HCT116 (cell line): ENCODE measurements at regions not wholly inside any gene's neighbourhood (a gene's known extent, or its start where the extent isn't known, plus 50 kb on each side); places are given as distances from the start of the nearest gene placed in this dataset.

ENCODE experiments used
- ATAC-seq: fragments of 200-7000 bp; cut with Tn5 transposase; 2 replicates; pipeline ENCODE4 v1.9.1; 2020; ENCODE audit warnings: mild to moderate bottlenecking, moderate library complexity
- BruUV-seq: library from RNA; stranded (reverse); fragments of 400-500 nt; replicated peaks from 2 replicates; lab custom pipeline; 2021; lab: Mats Ljungman, UMichigan
- CTCF ChIA-PET: fragments of 300-600 bp; sonication (Branson Sonifier 250); formaldehyde crosslinking; loops from one replicate; lab custom pipeline; 2021; ENCODE audit warnings: antibody characterized with exemption; lab: Charles Lee
- POLR2A ChIA-PET: fragments of 300-600, 350-600 bp; sonication (Branson Sonifier 250); formaldehyde crosslinking; loops from one replicate; lab custom pipeline; 2021; ENCODE audit warnings: antibody characterized with exemption; lab: Charles Lee
- RAD21 ChIA-PET, 2 experiments: fragments of 300-600 bp; sonication (Branson Sonifier 250); formaldehyde crosslinking; loops; one replicate each; lab custom pipeline; 2023; ENCODE audit warnings: low total read pairs in 2 of 2; ENCODE audit not compliant: uncharacterized antibody in 2 of 2, unreplicated experiment in 2 of 2, low non-redundant PET in 1 of 2; lab: Charles Lee
- DNase-seq: peaks from one replicate; pipeline ENCODE4 v3.0.0-alpha.2; 2010; ENCODE audit warnings: low read depth, low spot score
- H2AFZ ChIP-seq: fragments of 200-600 bp; shearing (Covaris generic), sonication (generic); 2 replicates; pipeline ENCODE4 v1.6.1; 2017; ENCODE audit warnings: low read depth, mixed run types, mixed read lengths, antibody characterized with exemption, low read length; ENCODE audit not compliant: poor library complexity, severe bottlenecking
- H3K27ac ChIP-seq: 2 replicates; pipeline ENCODE4 v1.5.1; 2012; ENCODE audit warnings: low read depth, low read length
- H3K27me3 ChIP-seq: fragments of 200-600 bp; sonication (generic); 2 replicates; pipeline ENCODE4 v1.6.1; 2016; ENCODE audit warnings: mixed run types, low read length, mixed read lengths; ENCODE audit not compliant: insufficient read depth
- H3K36me3 ChIP-seq, 2 experiments: fragments of 200-500 bp in 1 of 2; fragments of 200-600 bp in 1 of 2; sonication (Bioruptor generic) in 1 of 2; sonication (generic) in 1 of 2; 2 replicates each; pipeline versions ENCODE4 v1.5.1 to v1.6.1; 2014 to 2016; ENCODE audit warnings: low read length in 2 of 2, inconsistent platforms in 1 of 2, mixed read lengths in 1 of 2, mixed run types in 1 of 2; ENCODE audit not compliant: insufficient read depth in 2 of 2, control insufficient read depth in 1 of 2
- H3K4me1 ChIP-seq, 2 experiments: fragments of 200-600 bp in 1 of 2; sonication (generic) in 1 of 2; 2 replicates each; pipeline versions ENCODE4 v1.5.1 to v1.6.1; 2012 to 2017; ENCODE audit warnings: low read length in 2 of 2, inconsistent platforms in 1 of 2, mild to moderate bottlenecking in 1 of 2, mixed read lengths in 1 of 2, mixed run types in 1 of 2, moderate library complexity in 1 of 2; ENCODE audit not compliant: insufficient read depth in 2 of 2, control insufficient read depth in 1 of 2
- H3K4me2 ChIP-seq: fragments of 200-600 bp; sonication (generic); 2 replicates; pipeline ENCODE4 v1.6.1; 2017; ENCODE audit warnings: mixed run types, low read length, mixed read lengths
- H3K4me3 ChIP-seq, 2 experiments: fragments of 200-600 bp in 1 of 2; sonication (generic) in 1 of 2; replicated peaks in 1 of 2; 2 replicates each; pipeline ENCODE4 v1.5.1; 2011 to 2016; ENCODE audit warnings: low read length in 2 of 2, control low read depth in 1 of 2, low read depth in 1 of 2, mild to moderate bottlenecking in 1 of 2, mixed read lengths in 1 of 2, mixed run types in 1 of 2
- H3K79me2 ChIP-seq: fragments of 200-600 bp; sonication (generic); 2 replicates; pipeline ENCODE4 v1.6.1; 2017; ENCODE audit warnings: mild to moderate bottlenecking, mixed run types, low read length, moderate library complexity, mixed read lengths; ENCODE audit not compliant: insufficient read depth
- H3K9ac ChIP-seq: fragments of 200-600 bp; sonication (generic); 2 replicates; pipeline ENCODE4 v1.6.1; 2016; ENCODE audit warnings: low read length, mixed read lengths
- H3K9me2 ChIP-seq: fragments of 200-600 bp; sonication (generic), shearing (Covaris generic); 2 replicates; pipeline ENCODE4 v1.6.1; 2017; ENCODE audit warnings: mixed run types, mild to moderate bottlenecking, moderate library complexity; ENCODE audit not compliant: insufficient read depth
- H3K9me3 ChIP-seq, 2 experiments: fragments of 200-500 bp in 1 of 2; fragments of 200-600 bp in 1 of 2; sonication (Bioruptor generic) in 1 of 2; sonication (generic) in 1 of 2; 2 replicates each; pipeline ENCODE4 v1.6.1; 2014 to 2017; ENCODE audit warnings: low read length in 2 of 2, mixed read lengths in 2 of 2, inconsistent platforms in 1 of 2, low read depth in 1 of 2, mild to moderate bottlenecking in 1 of 2, mixed run types in 1 of 2, moderate library complexity in 1 of 2; ENCODE audit not compliant: control insufficient read depth in 1 of 2, insufficient read depth in 1 of 2
- H4K20me1 ChIP-seq: fragments of 200-600 bp; sonication (generic), shearing (Covaris generic); 2 replicates; pipeline ENCODE4 v1.6.1; 2017; ENCODE audit warnings: mixed run types, mild to moderate bottlenecking, moderate library complexity; ENCODE audit not compliant: insufficient read depth
- ATF3 ChIP-seq: IDR thresholded peaks from 2 replicates; pipeline ENCODE4 v1.6.1; 2012
- ELF1 ChIP-seq: IDR thresholded peaks from 2 replicates; pipeline ENCODE4 v1.6.1; 2012; ENCODE audit warnings: low read depth, borderline replicate concordance
- EZH2 ChIP-seq: fragments of 200-600 bp; sonication (generic); IDR thresholded peaks from 2 replicates; pipeline ENCODE4 v1.6.1; 2017; ENCODE audit warnings: antibody characterized with exemption, mixed run types
- EZH2phosphoT487 ChIP-seq: fragments of 200-600 bp; IDR thresholded peaks from 2 replicates; pipeline ENCODE4 v1.6.1; 2018; ENCODE audit warnings: antibody characterized with exemption, borderline replicate concordance
- JUND ChIP-seq: IDR thresholded peaks from 2 replicates; pipeline ENCODE4 v1.6.1; 2012
- POLR2A ChIP-seq: IDR thresholded peaks from 2 replicates; pipeline ENCODE4 v1.7.0; 2011; ENCODE audit warnings: borderline replicate concordance; ENCODE audit not compliant: insufficient read depth, insufficient read length; ENCODE audit errors: extremely low read depth
- SIN3A ChIP-seq: IDR thresholded peaks from 2 replicates; pipeline ENCODE4 v1.6.1; 2012; ENCODE audit warnings: low read depth
- SRF ChIP-seq: IDR thresholded peaks from 2 replicates; pipeline ENCODE4 v1.6.1; 2012; ENCODE audit warnings: low read depth
- TCF7L2 ChIP-seq: IDR thresholded peaks from 2 replicates; pipeline ENCODE4 v1.7.0; 2011; ENCODE audit warnings: borderline replicate concordance, inconsistent platforms; ENCODE audit not compliant: insufficient read depth, insufficient read length; ENCODE audit errors: extremely low read depth
- ZNF274 ChIP-seq: fragments of 200-500 bp; sonication (Bioruptor generic); IDR thresholded peaks from 2 replicates; pipeline ENCODE4 v1.6.1; 2014; ENCODE audit warnings: mild to moderate bottlenecking, low read depth, low read length, inconsistent platforms
- intact Hi-C: fragments of 100-400 bp; cut with micrococcal nuclease; formaldehyde crosslinking; loops from 2 replicates; pipeline ENCODE4 v1.10.0; 2022

GRCh38 chr18:67964462-67964861 is 447.9 kb upstream of the DSEL start (continued):
- TF ChIP-seq ZNF274 (no peak), JUND (no peak), POLR2A (no peak), TCF7L2 (no peak), EZH2phosphoT487 (no peak), EZH2 (no peak)

GRCh38 chr18:67961701-67962440 is 445.4 kb upstream of the DSEL start:
- no peaks in the 10 kb centered on the region for H3K36me3 ChIP-seq
- CTCF ChIA-PET = no interaction called here
- POLR2A ChIA-PET = no interaction called here
- H3K4me2 ChIP-seq = no peak overlapping the region
- DNase-seq = no peak
- H3K79me2 ChIP-seq = no peaks in the 10 kb centered on the region
- BruUV-seq = no TSS peak
- no peak for TF ChIP-seq ELF1
- no peak for TF ChIP-seq SRF
- no peak for TF ChIP-seq SIN3A
- TF ChIP-seq ZNF274 = no peak
- no peak for TF ChIP-seq JUND
- no peak for TF ChIP-seq ATF3
- no peak for TF ChIP-seq POLR2A
- TF ChIP-seq, all 23 proteins: peak for 0
- H3K27me3 ChIP-seq = no peaks in the 10 kb centered on the region
- no peak overlapping the region for H2AFZ ChIP-seq
- ATAC-seq = no peak
- H3K4me3 ChIP-seq = no peak overlapping the region
- no peaks in the 10 kb centered on the region for H4K20me1 ChIP-seq
- peaks cover 9 to 28% of the 10 kb centered on the region in 2 experiments; a peak in 3 of 4 replicates for H3K9me3 ChIP-seq
- no peak overlapping the region for H3K27ac ChIP-seq
- intact Hi-C loops = no loop called here
- H3K9me2 ChIP-seq = no peaks in the 10 kb centered on the region
- RAD21 ChIA-PET = no interaction called here
- no peak overlapping the region for H3K9ac ChIP-seq
- H3K4me1 ChIP-seq = no peaks in the 10 kb centered on the region
